ENCODE measurements at regions not wholly inside any gene's neighbourhood (a gene's known extent, or its start where the extent isn't known, plus 50 kb on each side); places are given as distances from the start of the nearest gene placed in this dataset.
A peak's percentile ranks its signal among the peaks of the same experiment; 100 is the strongest.
"Not testable (repeated sequence)": the region's sequence is repeated elsewhere in the genome, so short reads cannot be mapped to it uniquely, and the experiment has no call there.

- DNase-seq: no peak
Observed at GRCh38 chr7:15143936-15144335, 241.4 kb upstream of the DGKB start.

DNA sequence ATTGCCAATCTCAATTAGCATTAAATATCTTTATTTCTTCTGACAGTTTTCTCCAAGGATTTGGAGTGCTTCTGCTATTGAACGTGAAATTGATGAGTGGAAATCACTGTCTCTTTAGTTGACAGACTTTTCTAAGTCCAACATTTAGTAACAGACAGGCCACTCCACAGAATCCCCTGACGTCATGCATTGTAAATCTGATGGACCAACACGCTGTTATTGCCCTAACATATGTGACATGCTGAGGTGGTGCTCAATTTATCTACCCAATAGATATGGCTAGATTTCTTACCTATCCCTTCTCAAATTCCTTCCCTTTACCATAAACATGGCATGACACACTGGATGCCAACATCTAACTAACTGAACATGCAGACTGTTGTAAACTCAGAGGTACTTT lies 240.6 kb upstream of the DGKB start:
- no peak for DNase-seq

DNA sequence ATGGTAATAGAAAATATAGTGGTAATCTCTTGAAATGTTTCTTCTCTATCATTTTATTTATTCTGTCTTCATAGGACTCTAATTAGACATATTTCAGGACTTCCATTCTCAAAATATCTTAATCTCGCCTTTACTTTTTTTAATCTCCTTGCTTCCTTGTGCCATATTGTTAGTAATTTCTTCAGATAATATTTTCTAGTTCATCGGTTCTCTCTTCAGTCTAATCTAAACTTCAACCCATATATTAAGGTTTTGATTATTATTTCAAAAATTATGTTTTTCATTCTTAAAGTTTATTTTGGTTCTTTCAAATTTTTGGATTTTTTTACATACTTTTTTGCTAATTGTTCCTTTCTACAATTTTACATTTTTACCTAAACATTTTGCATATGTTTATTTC lies 237.9 kb upstream of the DGKB start:
- no peak for DNase-seq

DNA sequence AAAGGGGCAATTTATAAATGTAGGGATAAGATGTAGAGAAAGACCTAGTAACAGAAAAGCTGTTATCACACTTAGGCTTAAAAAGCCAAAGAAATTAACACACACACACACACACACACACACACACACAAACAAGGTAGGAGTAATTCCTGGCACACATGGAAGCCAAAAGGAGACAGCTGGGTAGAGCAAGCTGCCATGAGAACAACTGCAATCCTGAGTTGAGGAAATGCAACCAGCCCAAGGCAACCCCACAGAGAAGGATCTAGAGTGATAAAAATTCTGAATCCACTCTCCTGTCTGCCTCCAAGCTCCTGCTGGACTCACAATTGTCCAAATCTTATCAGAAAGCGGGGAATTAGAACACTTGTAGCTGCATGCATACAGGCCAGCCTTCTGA lies 229.1 kb upstream of the DGKB start:
- no peak for DNase-seq

- no peak for DNase-seq
Observed at GRCh38 chr7:15130666-15131541, 228.4 kb upstream of the DGKB start.

DNA sequence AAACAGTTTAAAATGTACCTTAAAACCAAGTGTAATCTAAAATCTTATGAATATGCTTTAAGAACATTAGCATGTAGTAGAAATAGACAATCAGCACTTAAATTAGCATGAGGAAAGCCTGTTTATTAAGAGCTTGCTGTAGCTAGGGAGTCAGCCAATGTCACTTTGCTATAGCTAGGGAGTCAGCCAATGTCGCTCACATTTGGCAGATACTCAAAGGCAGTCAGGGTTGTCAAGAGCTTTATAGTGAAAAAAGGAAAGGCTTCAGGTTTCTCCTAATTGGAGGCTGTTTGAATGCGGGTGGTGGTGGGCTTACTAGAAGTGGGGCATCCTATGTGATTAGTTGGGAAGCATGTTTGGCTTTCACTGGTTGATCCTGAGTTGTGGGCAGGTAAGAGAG lies 226.2 kb upstream of the DGKB start:
- peak in 1 of 2 experiments; percentile 10 for DNase-seq

DNA sequence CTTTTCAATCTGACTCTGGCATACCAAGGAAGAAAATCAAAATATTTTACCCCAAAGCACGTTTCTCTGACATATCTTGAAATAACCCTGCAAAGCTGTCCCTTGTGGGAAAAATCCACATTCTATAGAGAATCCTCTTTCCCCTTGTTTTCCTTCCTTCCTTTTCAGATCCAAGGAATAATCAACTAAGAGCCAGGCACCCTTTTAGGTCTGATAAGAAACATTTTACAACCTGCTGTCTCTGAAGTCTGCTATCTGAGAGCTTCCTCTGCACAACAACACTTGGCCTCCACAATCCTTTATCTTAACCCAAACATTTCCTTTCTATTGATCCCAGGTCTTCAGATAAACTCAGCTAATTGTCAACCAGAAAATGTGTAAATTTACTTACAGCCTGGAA lies 224.1 kb upstream of the DGKB start:
- DNase-seq: not testable (repeated sequence)

- DNase-seq: peak in 1 of 2 experiments; percentile 12
Observed at GRCh38 chr7:15123901-15124300, 221.3 kb upstream of the DGKB start.

- DNase-seq: no peak
Observed at GRCh38 chr7:15113752-15114151, 211.2 kb upstream of the DGKB start.

- no peak for DNase-seq
Observed at GRCh38 chr7:15105711-15106110, 203.2 kb upstream of the DGKB start.

DNA sequence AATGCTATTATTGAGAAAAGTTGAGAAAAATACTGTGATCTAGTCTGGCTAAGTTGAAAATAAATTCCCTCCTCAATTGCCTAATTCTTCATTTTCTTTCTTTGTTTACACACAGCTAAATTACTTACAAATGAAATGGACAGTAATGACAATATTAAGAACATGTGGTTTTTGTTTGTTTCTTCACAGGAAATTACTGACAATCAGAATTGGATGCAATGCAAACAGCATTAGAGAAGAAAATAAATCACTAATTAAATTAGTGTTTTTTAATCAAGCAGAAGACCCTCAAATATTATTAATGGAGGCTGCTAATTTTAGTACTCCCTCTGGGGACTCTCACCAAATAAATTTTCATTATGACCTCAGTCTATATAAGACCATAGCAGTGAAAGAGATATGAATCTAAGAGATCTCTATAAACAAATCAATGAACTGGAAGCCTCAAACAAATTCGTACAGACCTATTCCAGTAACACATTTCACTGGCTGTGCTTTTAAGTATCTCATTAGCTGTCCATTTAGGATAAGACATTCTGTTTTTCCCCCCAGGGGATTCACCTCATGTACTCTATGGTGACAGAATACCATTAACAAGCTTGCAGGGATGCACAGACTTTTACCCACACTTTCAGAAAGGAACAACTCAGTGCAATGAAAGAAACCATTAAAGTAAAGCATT lies 202.0 kb upstream of the DGKB start:
- DNase-seq: peak in 1 of 2 experiments; percentile 19

- DNase-seq: no peak
Observed at GRCh38 chr7:15099074-15099473, 196.5 kb upstream of the DGKB start.

DNA sequence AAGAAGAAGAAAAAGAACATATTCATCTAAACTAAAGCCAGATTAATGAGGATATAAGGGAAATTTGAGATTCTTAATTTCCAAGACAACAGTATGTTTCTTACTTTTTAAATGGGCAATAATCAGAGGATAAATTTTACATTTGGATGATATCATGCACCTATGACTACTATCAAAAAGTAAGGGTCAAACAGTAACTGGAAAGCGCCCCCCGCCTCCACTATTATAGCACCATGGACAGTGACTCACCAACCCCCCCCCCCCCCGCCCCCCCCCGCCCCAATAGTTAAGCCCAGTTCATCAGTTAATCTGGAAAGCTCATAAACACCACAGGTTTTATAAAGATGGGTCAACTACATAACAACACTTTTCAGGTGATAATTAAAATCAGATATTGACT lies 194.3 kb upstream of the DGKB start:
- no peak for DNase-seq

DNA sequence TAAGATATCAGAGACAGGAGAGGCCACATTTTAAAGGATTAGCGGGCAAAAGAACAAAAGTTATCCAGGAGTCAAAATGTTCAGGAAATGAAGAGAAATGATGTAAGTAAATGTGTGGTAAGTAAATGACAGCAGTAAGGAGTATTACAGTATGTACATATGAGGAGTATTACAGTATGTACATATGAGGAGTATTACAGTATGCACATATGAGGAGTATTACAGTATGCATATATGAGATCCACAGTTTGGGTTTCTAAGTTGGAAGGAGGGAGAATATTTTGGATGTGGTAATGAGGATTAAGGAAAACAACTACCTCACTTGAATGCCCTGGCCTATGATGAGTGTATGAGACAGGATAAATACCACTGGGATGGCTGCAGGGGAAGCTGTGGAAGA lies 192.4 kb upstream of the DGKB start:
- DNase-seq: no peak

- no peak for DNase-seq
Observed at GRCh38 chr7:15087771-15088170, 185.2 kb upstream of the DGKB start.

GRCh38 chr7:15086862-15087261 lies 184.3 kb upstream of the DGKB start:
- DNase-seq: no peak

- DNase-seq: no peak
Observed at GRCh38 chr7:15086131-15086611, 183.6 kb upstream of the DGKB start.

DNA sequence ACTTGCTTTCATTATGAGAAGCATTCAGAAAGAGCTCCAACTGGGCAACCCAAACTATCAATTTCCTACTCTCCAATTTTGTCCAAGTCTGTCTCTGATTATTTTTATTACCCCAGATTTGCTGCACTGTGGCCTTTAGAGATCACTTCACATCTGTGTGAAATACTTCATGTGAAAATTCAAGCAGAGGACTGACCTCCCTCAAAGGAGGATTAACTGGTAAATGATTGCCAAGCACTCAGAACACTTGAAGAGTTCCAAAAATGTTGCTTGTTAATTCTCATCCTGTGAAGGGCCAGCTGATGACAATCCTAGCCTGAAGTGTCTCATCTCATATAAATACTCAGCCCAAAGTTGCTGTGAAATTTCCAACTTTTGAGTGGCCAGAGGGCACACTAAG lies 182.8 kb upstream of the DGKB start:
- no peak for DNase-seq

DNA sequence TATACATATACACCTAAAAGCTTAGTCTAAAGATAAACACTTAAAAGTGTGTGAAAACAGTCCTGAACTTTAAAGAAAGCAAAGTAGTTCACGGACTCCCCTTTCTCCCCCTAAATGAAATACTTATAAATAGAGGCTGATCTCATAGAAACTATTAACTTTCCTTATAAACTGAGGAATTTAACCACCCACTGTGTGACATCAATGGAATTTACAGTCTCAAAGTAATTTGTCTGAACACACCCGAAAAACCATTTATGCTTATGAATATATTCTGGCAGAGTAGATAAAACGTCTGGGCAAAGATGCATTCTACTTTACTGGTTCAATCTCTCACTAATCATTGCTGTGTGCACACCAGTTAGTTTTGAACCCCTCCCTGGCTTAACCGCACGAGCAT lies 181.8 kb upstream of the DGKB start:
- no peak for DNase-seq

- no peak for DNase-seq
Observed at GRCh38 chr7:15081891-15082290, 179.3 kb upstream of the DGKB start.

- no peak for DNase-seq
Observed at GRCh38 chr7:15073301-15073700, 170.8 kb upstream of the DGKB start.

DNA sequence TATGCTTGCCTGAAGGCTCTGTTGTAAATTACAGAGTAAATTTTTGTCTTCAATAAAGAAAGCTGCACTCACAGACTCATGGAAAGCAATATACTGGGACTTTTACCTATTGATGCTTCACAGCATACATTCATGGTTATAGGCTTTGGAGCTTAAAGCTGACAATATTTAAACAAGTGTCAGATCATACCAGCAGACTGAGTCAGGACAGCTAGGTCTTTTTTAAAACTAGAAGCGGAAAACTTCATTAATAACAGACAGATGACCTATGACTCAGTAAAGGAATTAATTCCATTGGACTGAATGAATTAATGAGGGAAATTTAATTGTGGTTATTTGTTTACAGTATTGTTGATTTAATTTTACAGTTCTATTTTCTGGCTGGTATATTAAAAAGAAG lies 165.8 kb upstream of the DGKB start:
- no peak for DNase-seq

GRCh38 chr7:15057272-15057671 lies 154.7 kb upstream of the DGKB start:
- DNase-seq: no peak

DNA sequence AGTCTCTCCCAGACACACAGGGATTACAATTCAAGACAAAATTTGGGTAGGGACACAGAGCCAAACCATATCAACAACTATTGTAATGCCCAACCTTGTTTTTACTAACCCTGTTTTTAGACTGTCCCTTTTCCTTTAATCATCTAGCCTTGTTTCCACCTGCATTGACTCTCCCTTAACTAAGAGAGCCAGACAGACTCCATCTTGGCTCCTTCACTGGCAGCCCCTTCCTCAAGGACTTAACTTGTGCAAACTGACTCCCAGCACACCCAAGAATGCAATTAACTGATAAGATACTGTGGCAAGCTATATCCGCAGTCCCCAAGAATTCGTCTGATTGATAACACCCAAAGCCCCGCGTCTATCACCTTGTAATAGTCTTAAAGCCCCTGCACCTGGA lies 151.8 kb upstream of the DGKB start:
- not testable (repeated sequence) for DNase-seq

Measured in NCI-H187 (cell line).